CD4-positive, alpha-beta memory T cell (primary cell): ENCODE measurements at regions not wholly inside any gene's neighbourhood (a gene's known extent, or its start where the extent isn't known, plus 50 kb on each side); places are given as distances from the start of the nearest gene placed in this dataset.
"Not testable (repeated sequence)": the region's sequence is repeated elsewhere in the genome, so short reads cannot be mapped to it uniquely, and the experiment has no call there.

Source experiments
- CTCF ChIA-PET: fragments of 350-600 bp; sonication (Branson Sonifier 250); formaldehyde crosslinking; loops from one replicate; lab custom pipeline; 2021; ENCODE audit warnings: inconsistent platforms; ENCODE audit not compliant: partially characterized antibody; lab: Charles Lee
- POLR2A ChIA-PET: fragments of 350-600 bp; sonication (Branson Sonifier 250); formaldehyde crosslinking; loops from one replicate; lab custom pipeline; 2021; ENCODE audit not compliant: partially characterized antibody; lab: Charles Lee
- DNase-seq, 5 donors: peaks; one replicate each; pipeline versions ENCODE4 v3.0.0 to v3.0.0-alpha.2; 2020 to 2022; ENCODE audit warnings: mixed read lengths in 1 of 5
- H3K27ac ChIP-seq: one replicate; pipeline ENCODE4 v1.7.0; 2013; ENCODE audit warnings: low read depth, low read length
- H3K27me3 ChIP-seq: 2 replicates; pipeline ENCODE4 v1.7.0; 2013; ENCODE audit warnings: mild to moderate bottlenecking, low read length, moderate library complexity; ENCODE audit not compliant: insufficient read depth
- H3K36me3 ChIP-seq: 2 replicates; pipeline ENCODE4 v1.7.0; 2013; ENCODE audit warnings: mild to moderate bottlenecking, low read length, moderate library complexity; ENCODE audit not compliant: insufficient read depth
- H3K4me1 ChIP-seq: 2 replicates; pipeline ENCODE4 v1.7.0; 2013; ENCODE audit warnings: mild to moderate bottlenecking, low read length, moderate library complexity; ENCODE audit not compliant: insufficient read depth
- H3K4me3 ChIP-seq, 2 donors: one replicate each; pipeline ENCODE4 v1.7.0; 2013; ENCODE audit warnings: low read length in 2 of 2, mild to moderate bottlenecking in 1 of 2
- H3K9me3 ChIP-seq, 2 donors: one replicate each; pipeline ENCODE4 v1.7.0; 2013; ENCODE audit warnings: low read length in 2 of 2, control low read depth in 1 of 2; ENCODE audit not compliant: control insufficient read depth in 1 of 2
- H3K27ac Mint-ChIP-seq, 7 donors: one replicate each; pipeline ENCODE4 v1.8.0; 2020 to 2021; ENCODE audit warnings: mixed read lengths in 7 of 7, mild to moderate bottlenecking in 6 of 7, inconsistent platforms in 3 of 7, moderate library complexity in 3 of 7
- H3K27me3 Mint-ChIP-seq, 2 donors: one replicate each; pipeline ENCODE4 v1.8.0; 2020 to 2021; ENCODE audit warnings: mixed read lengths in 2 of 2
- H3K36me3 Mint-ChIP-seq, 2 donors: one replicate each; pipeline ENCODE4 v1.8.0; 2020 to 2021; ENCODE audit warnings: mixed read lengths in 2 of 2, inconsistent platforms in 1 of 2, mild to moderate bottlenecking in 1 of 2
- H3K4me1 Mint-ChIP-seq, 4 donors: one replicate each; pipeline ENCODE4 v1.8.0; 2020 to 2021; ENCODE audit warnings: mixed read lengths in 4 of 4, mild to moderate bottlenecking in 1 of 4
- H3K4me3 Mint-ChIP-seq, 8 donors: one replicate each; pipeline ENCODE4 v1.8.0; 2020 to 2021; ENCODE audit warnings: mixed read lengths in 8 of 8, mild to moderate bottlenecking in 7 of 8, moderate library complexity in 6 of 8, inconsistent platforms in 3 of 8
- H3K9me3 Mint-ChIP-seq, 8 donors: one replicate each; pipeline ENCODE4 v1.8.0; 2020 to 2021; ENCODE audit warnings: mixed read lengths in 8 of 8, mild to moderate bottlenecking in 5 of 8, inconsistent platforms in 3 of 8, moderate library complexity in 1 of 8
- intact Hi-C: fragments of 100-400 bp; cut with micrococcal nuclease; formaldehyde crosslinking; loops from one replicate; pipeline ENCODE4 v1.15.1; 2023

GRCh38 chr4:181106398-181106797 is 1136.8 kb upstream of the TENM3 start:
- POLR2A ChIA-PET, result no interaction called here
- no peaks in the 10 kb centered on the region for H3K4me1 Mint-ChIP-seq
- H3K27ac ChIP-seq, result no peak overlapping the region
- no peaks in the 10 kb centered on the region for H3K27me3 ChIP-seq
- no peaks in the 10 kb centered on the region for H3K4me1 ChIP-seq
- intact Hi-C loops, result no loop called here
- no peak overlapping the region for H3K4me3 ChIP-seq
- H3K9me3 Mint-ChIP-seq, result peaks cover 0 to 7% (median 3%) of the 10 kb centered on the region in 8 donors
- peaks cover 0 to 3% of the 10 kb centered on the region in 2 donors for H3K9me3 ChIP-seq
- no peaks in the 10 kb centered on the region for H3K36me3 Mint-ChIP-seq
- H3K4me3 Mint-ChIP-seq, result no peak overlapping the region
- H3K36me3 ChIP-seq, result no peaks in the 10 kb centered on the region
- CTCF ChIA-PET, result no interaction called here
- DNase-seq, result no peak
- no peaks in the 10 kb centered on the region for H3K27me3 Mint-ChIP-seq
- H3K27ac Mint-ChIP-seq, result no peak overlapping the region

GRCh38 chr4:181108237-181108636 is 1135.0 kb upstream of the TENM3 start:
- Histone ChIP-seq H3K27ac (no peak overlapping the region), H3K9me3 (peaks cover 0 to 3% of the 10 kb centered on the region in 2 donors), H3K4me3 (no peak overlapping the region), H3K27me3 (no peaks in the 10 kb centered on the region), H3K4me1 (no peaks in the 10 kb centered on the region), H3K36me3 (no peaks in the 10 kb centered on the region)
- peak in 1 of 5 donors; percentile 24 for DNase-seq
- intact Hi-C loops, result no loop called here
- no peak overlapping the region for H3K4me3 Mint-ChIP-seq
- no peak overlapping the region for H3K27ac Mint-ChIP-seq
- peaks cover 0 to 11% (median 3%) of the 10 kb centered on the region in 8 donors for H3K9me3 Mint-ChIP-seq
- POLR2A ChIA-PET, result no interaction called here
- no peaks in the 10 kb centered on the region for H3K27me3 Mint-ChIP-seq
- no peaks in the 10 kb centered on the region for H3K4me1 Mint-ChIP-seq
- H3K36me3 Mint-ChIP-seq, result no peaks in the 10 kb centered on the region
- CTCF ChIA-PET, result no interaction called here

- ChIA-PET CTCF (no interaction called here), POLR2A (no interaction called here)
- Mint-ChIP-seq H3K4me1 (no peaks in the 10 kb centered on the region), H3K27me3 (no peaks in the 10 kb centered on the region), H3K4me3 (no peak overlapping the region), H3K27ac (no peak overlapping the region), H3K36me3 (no peaks in the 10 kb centered on the region), H3K9me3 (peaks cover 0 to 4% (median 0%) of the 10 kb centered on the region in 8 donors)
- no peak for DNase-seq
- intact Hi-C loops, result no loop called here
- no peaks in the 10 kb centered on the region for H3K9me3 ChIP-seq
- no peaks in the 10 kb centered on the region for H3K27me3 ChIP-seq
- no peak overlapping the region for H3K4me3 ChIP-seq
- H3K27ac ChIP-seq, result no peak overlapping the region
- H3K4me1 ChIP-seq, result no peaks in the 10 kb centered on the region
- H3K36me3 ChIP-seq, result no peaks in the 10 kb centered on the region
Measured at GRCh38 chr4:181119186-181119585, 1124.0 kb upstream of the TENM3 start.

- Histone ChIP-seq H3K4me1 (no peaks in the 10 kb centered on the region), H3K9me3 (no peaks in the 10 kb centered on the region), H3K27me3 (no peaks in the 10 kb centered on the region), H3K36me3 (no peaks in the 10 kb centered on the region), H3K4me3 (no peak overlapping the region), H3K27ac (no peak overlapping the region)
- ChIA-PET POLR2A (no interaction called here), CTCF (no interaction called here)
- intact Hi-C loops, result no loop called here
- Mint-ChIP-seq H3K27me3 (no peaks in the 10 kb centered on the region), H3K4me3 (no peak overlapping the region), H3K36me3 (no peaks in the 10 kb centered on the region), H3K27ac (no peak overlapping the region), H3K4me1 (no peaks in the 10 kb centered on the region), H3K9me3 (peaks cover 0 to 8% (median 1%) of the 10 kb centered on the region in 8 donors)
- DNase-seq, result no peak
Measured at GRCh38 chr4:181121733-181122132, 1121.5 kb upstream of the TENM3 start.

- Histone ChIP-seq H3K4me3 (no peak overlapping the region), H3K27me3 (no peaks in the 10 kb centered on the region), H3K9me3 (no peaks in the 10 kb centered on the region), H3K27ac (no peak overlapping the region), H3K36me3 (no peaks in the 10 kb centered on the region), H3K4me1 (no peaks in the 10 kb centered on the region)
- H3K27ac Mint-ChIP-seq, result no peak overlapping the region
- H3K4me1 Mint-ChIP-seq, result no peaks in the 10 kb centered on the region
- intact Hi-C loops, result no loop called here
- H3K9me3 Mint-ChIP-seq, result peaks cover 8 to 50% (median 34%) of the 10 kb centered on the region in 8 donors
- DNase-seq, result no peak
- POLR2A ChIA-PET, result no interaction called here
- no peaks in the 10 kb centered on the region for H3K36me3 Mint-ChIP-seq
- CTCF ChIA-PET, result interaction anchor here (1.9 kb wide), 1 partner anchor 16 kb away, joined by 5 read pairs; no protein-coding TSS in a partner anchor
- no peak overlapping the region for H3K4me3 Mint-ChIP-seq
- H3K27me3 Mint-ChIP-seq, result no peaks in the 10 kb centered on the region
Measured at GRCh38 chr4:181127171-181127570, 1116.0 kb upstream of the TENM3 start.

GRCh38 chr4:181130317-181130716 is 1112.9 kb upstream of the TENM3 start:
- peaks cover 8 to 54% (median 35%) of the 10 kb centered on the region in 8 donors for H3K9me3 Mint-ChIP-seq
- H3K27me3 ChIP-seq, DNase-seq, H3K36me3 Mint-ChIP-seq, H3K27ac ChIP-seq, intact Hi-C loops, H3K4me1 Mint-ChIP-seq, H3K4me3 ChIP-seq, H3K4me1 ChIP-seq, H3K27ac Mint-ChIP-seq, H3K9me3 ChIP-seq, H3K36me3 ChIP-seq, POLR2A ChIA-PET, CTCF ChIA-PET, H3K4me3 Mint-ChIP-seq, H3K27me3 Mint-ChIP-seq: not testable (repeated sequence)

- Mint-ChIP-seq H3K9me3 (peaks cover 0 to 6% (median 2%) of the 10 kb centered on the region in 8 donors), H3K4me1 (no peaks in the 10 kb centered on the region), H3K27ac (no peak overlapping the region), H3K4me3 (no peak overlapping the region), H3K27me3 (peaks cover 0 to 3% of the 10 kb centered on the region in 2 donors), H3K36me3 (no peaks in the 10 kb centered on the region)
- ChIA-PET POLR2A (no interaction called here), CTCF (no interaction called here)
- no peaks in the 10 kb centered on the region for H3K36me3 ChIP-seq
- no peak overlapping the region for H3K4me3 ChIP-seq
- H3K27ac ChIP-seq, result no peak overlapping the region
- H3K27me3 ChIP-seq, result no peaks in the 10 kb centered on the region
- DNase-seq, result no peak
- intact Hi-C loops, result no loop called here
- H3K9me3 ChIP-seq, result no peaks in the 10 kb centered on the region
- no peaks in the 10 kb centered on the region for H3K4me1 ChIP-seq
Measured at GRCh38 chr4:181137351-181137750, 1105.9 kb upstream of the TENM3 start.

DNA sequence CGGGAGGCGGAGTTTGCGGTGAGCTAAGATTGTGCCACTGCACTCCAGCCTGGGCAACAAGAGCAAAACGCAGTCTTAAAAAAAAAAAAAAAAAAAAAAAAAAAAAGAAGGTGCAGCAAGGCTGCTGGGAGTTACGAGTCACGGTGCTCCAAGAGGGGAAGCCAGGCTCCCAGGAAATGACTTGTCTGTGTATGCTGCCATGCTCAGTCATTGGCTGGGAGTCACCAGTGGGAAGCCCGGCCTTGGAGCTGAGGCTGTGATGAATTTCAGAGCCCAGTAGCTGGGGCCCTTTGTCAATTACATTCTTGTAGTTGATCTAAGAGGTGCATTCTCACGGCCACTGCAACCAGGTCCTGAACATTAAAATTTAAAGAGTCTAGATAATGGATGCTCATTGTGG is 1105.1 kb upstream of the TENM3 start:
- CTCF ChIA-PET, result no interaction called here

More for the DNA sequence above, 1105.1 kb upstream of the TENM3 start:
- peaks cover 0 to 3% of the 10 kb centered on the region in 2 donors for H3K27me3 Mint-ChIP-seq
- peaks cover 0 to 5% (median under 1%) of the 10 kb centered on the region in 8 donors for H3K9me3 Mint-ChIP-seq
- Histone ChIP-seq H3K27me3 (no peaks in the 10 kb centered on the region), H3K4me3 (no peak overlapping the region), H3K27ac (no peak overlapping the region), H3K36me3 (no peaks in the 10 kb centered on the region), H3K4me1 (no peaks in the 10 kb centered on the region), H3K9me3 (no peaks in the 10 kb centered on the region)
- POLR2A ChIA-PET, result no interaction called here
- peaks cover 0 to under 1% (median 0%) of the 10 kb centered on the region in 4 donors for H3K4me1 Mint-ChIP-seq
- no peak for DNase-seq
- H3K27ac Mint-ChIP-seq, result no peak overlapping the region
- no peak overlapping the region for H3K4me3 Mint-ChIP-seq
- intact Hi-C loops, result no loop called here
- H3K36me3 Mint-ChIP-seq, result no peaks in the 10 kb centered on the region
